ENCODE measurements at regions not wholly inside any gene's neighbourhood (a gene's known extent, or its start where the extent isn't known, plus 50 kb on each side); places are given as distances from the start of the nearest gene placed in this dataset.

- TF ChIP-seq, protein P1, sequence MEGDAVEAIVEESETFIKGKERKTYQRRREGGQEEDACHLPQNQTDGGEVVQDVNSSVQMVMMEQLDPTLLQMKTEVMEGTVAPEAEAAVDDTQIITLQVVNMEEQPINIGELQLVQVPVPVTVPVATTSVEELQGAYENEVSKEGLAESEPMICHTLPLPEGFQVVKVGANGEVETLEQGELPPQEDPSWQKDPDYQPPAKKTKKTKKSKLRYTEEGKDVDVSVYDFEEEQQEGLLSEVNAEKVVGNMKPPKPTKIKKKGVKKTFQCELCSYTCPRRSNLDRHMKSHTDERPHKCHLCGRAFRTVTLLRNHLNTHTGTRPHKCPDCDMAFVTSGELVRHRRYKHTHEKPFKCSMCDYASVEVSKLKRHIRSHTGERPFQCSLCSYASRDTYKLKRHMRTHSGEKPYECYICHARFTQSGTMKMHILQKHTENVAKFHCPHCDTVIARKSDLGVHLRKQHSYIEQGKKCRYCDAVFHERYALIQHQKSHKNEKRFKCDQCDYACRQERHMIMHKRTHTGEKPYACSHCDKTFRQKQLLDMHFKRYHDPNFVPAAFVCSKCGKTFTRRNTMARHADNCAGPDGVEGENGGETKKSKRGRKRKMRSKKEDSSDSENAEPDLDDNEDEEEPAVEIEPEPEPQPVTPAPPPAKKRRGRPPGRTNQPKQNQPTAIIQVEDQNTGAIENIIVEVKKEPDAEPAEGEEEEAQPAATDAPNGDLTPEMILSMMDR (IDR thresholded peaks at IDR 0.05; ENCODE audit: insufficient read depth, low read length, poor library complexity, severe bottlenecking): no peak
- TF ChIP-seq EZH2phosphoT487 (conservative IDR thresholded peaks at IDR 0.05; ENCODE audit: low read length): no peak
Measured at GRCh38 chr2:51084750-51085149, 52.8 kb upstream of the NRXN1 start.

Data from SU-DHL-6 (cell line).